ENCODE measurements at regions not wholly inside any gene's neighbourhood (a gene's known extent, or its start where the extent isn't known, plus 50 kb on each side); places are given as distances from the start of the nearest gene placed in this dataset.

GRCh38 chr5:117405197-117405596 lies 830.6 kb upstream of the SEMA6A start:
- no peak for TF ChIP-seq CTCF (IDR thresholded peaks at IDR 0.05; ENCODE audit: low read depth, low read length)
- no peak for DNase-seq (ENCODE audit: low read depth in 2 of 2)
- H3K4me3 ChIP-seq (replicated peaks in 1 of 2; ENCODE audit: low read depth in 2 of 2, low read length in 2 of 2): no peak overlapping the region

- no peak for TF ChIP-seq CTCF (IDR thresholded peaks at IDR 0.05; ENCODE audit: low read depth, low read length)
- no peak overlapping the region for H3K4me3 ChIP-seq (replicated peaks in 1 of 2; ENCODE audit: low read depth in 2 of 2, low read length in 2 of 2)
- DNase-seq (ENCODE audit: low read depth in 2 of 2): no peak
Observed at GRCh38 chr5:117394506-117395157, 820.0 kb upstream of the SEMA6A start.

- no peak overlapping the region for H3K4me3 ChIP-seq (replicated peaks in 1 of 2; ENCODE audit: low read depth in 2 of 2, low read length in 2 of 2)
- no peak for DNase-seq (ENCODE audit: low read depth in 2 of 2)
- TF ChIP-seq CTCF (IDR thresholded peaks at IDR 0.05; ENCODE audit: low read depth, low read length): no peak
Observed at GRCh38 chr5:117393125-117393524, 818.5 kb upstream of the SEMA6A start.

GRCh38 chr5:117380316-117380715 lies 805.7 kb upstream of the SEMA6A start:
- DNase-seq (ENCODE audit: low read depth in 2 of 2): no peak
- H3K4me3 ChIP-seq (replicated peaks in 1 of 2; ENCODE audit: low read depth in 2 of 2, low read length in 2 of 2): no peak overlapping the region
- no peak for TF ChIP-seq CTCF (IDR thresholded peaks at IDR 0.05; ENCODE audit: low read depth, low read length)

GRCh38 chr5:117379521-117379920 lies 804.9 kb upstream of the SEMA6A start:
- no peak overlapping the region for H3K4me3 ChIP-seq (replicated peaks in 1 of 2; ENCODE audit: low read depth in 2 of 2, low read length in 2 of 2)
- no peak for TF ChIP-seq CTCF (IDR thresholded peaks at IDR 0.05; ENCODE audit: low read depth, low read length)
- DNase-seq (ENCODE audit: low read depth in 2 of 2): no peak

GRCh38 chr5:117376748-117377147 lies 802.1 kb upstream of the SEMA6A start:
- no peak for TF ChIP-seq CTCF (IDR thresholded peaks at IDR 0.05; ENCODE audit: low read depth, low read length)
- DNase-seq (ENCODE audit: low read depth in 2 of 2): no peak
- no peak overlapping the region for H3K4me3 ChIP-seq (replicated peaks in 1 of 2; ENCODE audit: low read depth in 2 of 2, low read length in 2 of 2)

- no peak for TF ChIP-seq CTCF (IDR thresholded peaks at IDR 0.05; ENCODE audit: low read depth, low read length)
- DNase-seq (ENCODE audit: low read depth in 2 of 2): no peak
Observed at GRCh38 chr5:117359895-117360294, 785.3 kb upstream of the SEMA6A start.

More at GRCh38 chr5:117359895-117360294, 785.3 kb upstream of the SEMA6A start:
- no peak overlapping the region for H3K4me3 ChIP-seq (replicated peaks in 1 of 2; ENCODE audit: low read depth in 2 of 2, low read length in 2 of 2)
